Nephron (organoid): ENCODE measurements at regions not wholly inside any gene's neighbourhood (a gene's known extent, or its start where the extent isn't known, plus 50 kb on each side); places are given as distances from the start of the nearest gene placed in this dataset.
A peak's percentile ranks its signal among the peaks of the same experiment; 100 is the strongest.

Experiments
- H3K27ac Mint-ChIP-seq, 3 experiments: 2 replicates each; pipeline ENCODE4 v1.8.0; 2020; ENCODE audit warnings: mixed read lengths in 3 of 3, mild to moderate bottlenecking in 2 of 3, moderate library complexity in 1 of 3
- H3K27me3 Mint-ChIP-seq: 2 replicates; pipeline ENCODE4 v1.8.0; 2021; ENCODE audit warnings: low read depth, mild to moderate bottlenecking, moderate library complexity, mixed read lengths
- H3K36me3 Mint-ChIP-seq: 2 replicates; pipeline ENCODE4 v1.8.0; 2020; ENCODE audit warnings: low read depth, mixed read lengths
- H3K4me1 Mint-ChIP-seq: 2 replicates; pipeline ENCODE4 v1.8.0; 2020; ENCODE audit warnings: mixed read lengths
- H3K4me3 Mint-ChIP-seq, 3 experiments: 2 replicates each; pipeline ENCODE4 v1.8.0; 2020; ENCODE audit warnings: mild to moderate bottlenecking in 3 of 3, mixed read lengths in 3 of 3, moderate library complexity in 2 of 3
- H3K9me3 Mint-ChIP-seq: 2 replicates; pipeline ENCODE4 v1.8.0; 2020; ENCODE audit warnings: mixed read lengths
- CTCF ChIP-seq, 3 experiments: fragments of 200-600 bp; sonication (generic); IDR thresholded peaks; one replicate each; pipeline ENCODE4 v1.5.0; 2021; ENCODE audit warnings: antibody characterized with exemption in 3 of 3; ENCODE audit not compliant: unreplicated experiment in 3 of 3

- Mint-ChIP-seq H3K4me1 (peaks cover 15% of the 10 kb centered on the region), H3K4me3 (no peak overlapping the region), H3K27ac (peak overlapping the region in 1 of 3 experiments; percentile 25), H3K27me3 (peaks cover 54% of the 10 kb centered on the region), H3K9me3 (no peaks in the 10 kb centered on the region), H3K36me3 (no peaks in the 10 kb centered on the region)
- no peak for TF ChIP-seq CTCF (IDR thresholded peaks at IDR 0.05; ENCODE audit: unreplicated experiment in 3 of 3)
Observed at GRCh38 chr12:113766131-113766878, 199.8 kb downstream of the RBM19 start.

GRCh38 chr12:113764661-113765060 is 201.5 kb downstream of the RBM19 start:
- Mint-ChIP-seq H3K27ac (no peak overlapping the region), H3K9me3 (no peaks in the 10 kb centered on the region), H3K27me3 (peaks cover 66% of the 10 kb centered on the region), H3K4me3 (no peak overlapping the region), H3K36me3 (no peaks in the 10 kb centered on the region), H3K4me1 (peaks cover 15% of the 10 kb centered on the region)
- no peak for TF ChIP-seq CTCF (IDR thresholded peaks at IDR 0.05; ENCODE audit: unreplicated experiment in 3 of 3)

- TF ChIP-seq CTCF (IDR thresholded peaks at IDR 0.05; ENCODE audit: unreplicated experiment in 3 of 3), result no peak
- Mint-ChIP-seq H3K27ac (peak overlapping the region in 1 of 3 experiments; percentile 76), H3K27me3 (peaks cover 60% of the 10 kb centered on the region), H3K4me1 (peaks cover 15% of the 10 kb centered on the region), H3K9me3 (no peaks in the 10 kb centered on the region), H3K36me3 (no peaks in the 10 kb centered on the region), H3K4me3 (peak overlapping the region in 2 of 3 experiments; percentile 39 to 63)
Observed at GRCh38 chr12:113762882-113763816, 203.0 kb downstream of the RBM19 start.

GRCh38 chr12:113762155-113762881 is 203.8 kb downstream of the RBM19 start:
- H3K36me3 Mint-ChIP-seq, result no peaks in the 10 kb centered on the region
- H3K27me3 Mint-ChIP-seq, result peaks cover 64% of the 10 kb centered on the region
- H3K27ac Mint-ChIP-seq, result peak overlapping the region in 1 of 3 experiments; percentile 76
- peak overlapping the region in 1 of 3 experiments; percentile 63 for H3K4me3 Mint-ChIP-seq
- H3K4me1 Mint-ChIP-seq, result peaks cover 15% of the 10 kb centered on the region
- no peak for TF ChIP-seq CTCF (IDR thresholded peaks at IDR 0.05; ENCODE audit: unreplicated experiment in 3 of 3)
- H3K9me3 Mint-ChIP-seq, result no peaks in the 10 kb centered on the region

DNA sequence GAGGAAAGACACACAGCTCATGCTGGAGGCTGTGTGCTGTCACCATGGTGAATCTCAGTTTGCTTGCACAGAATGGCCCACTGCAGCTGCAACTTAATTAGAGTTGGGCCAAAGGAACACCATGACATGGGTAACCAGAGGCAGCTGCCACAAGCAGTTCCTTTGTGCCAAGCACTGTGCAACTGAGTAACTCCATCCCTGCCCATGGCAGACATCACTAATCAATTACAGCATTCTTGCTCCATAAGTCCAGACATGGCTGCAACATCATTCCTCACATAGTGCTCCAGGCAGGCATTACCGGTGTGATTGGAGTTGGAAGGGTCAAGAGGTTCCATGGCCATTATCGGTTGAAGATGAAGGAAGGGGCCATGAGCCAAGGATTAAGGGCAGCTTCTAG is 207.0 kb downstream of the RBM19 start:
- H3K4me1 Mint-ChIP-seq, result peaks cover 15% of the 10 kb centered on the region
- H3K36me3 Mint-ChIP-seq, result no peaks in the 10 kb centered on the region
- H3K27me3 Mint-ChIP-seq, result peaks cover 65% of the 10 kb centered on the region
- no peak overlapping the region for H3K27ac Mint-ChIP-seq
- no peaks in the 10 kb centered on the region for H3K9me3 Mint-ChIP-seq
- no peak overlapping the region for H3K4me3 Mint-ChIP-seq
- no peak for TF ChIP-seq CTCF (IDR thresholded peaks at IDR 0.05; ENCODE audit: unreplicated experiment in 3 of 3)
